Activated T-cell treated with anti-CD3 and anti-CD28 coated beads, Interleukin-2, amount 50 U/mL, for 72 hours (primary cell): ENCODE measurements at regions not wholly inside any gene's neighbourhood (a gene's known extent, or its start where the extent isn't known, plus 50 kb on each side); places are given as distances from the start of the nearest gene placed in this dataset.
A peak's percentile ranks its signal among the peaks of the same experiment; 100 is the strongest.
"Not testable (repeated sequence)": the region's sequence is repeated elsewhere in the genome, so short reads cannot be mapped to it uniquely, and the experiment has no call there.

Experiments
- ATAC-seq, 2 donors: fragments of 150-1000 bp; cut with Tn5 transposase; replicated peaks in 1 of 2; 2 replicates each; pipeline ENCODE4 v1.10.0; 2021; ENCODE audit warnings: moderate library complexity in 2 of 2, mild to moderate bottlenecking in 1 of 2
- DNase-seq, 2 donors: peaks; one replicate each; pipeline ENCODE4 v3.0.0; 2021 to 2022; ENCODE audit warnings: mixed read lengths in 1 of 2
- H3K27ac Mint-ChIP-seq: one replicate; pipeline ENCODE4 v1.8.0; 2022; ENCODE audit warnings: mild to moderate bottlenecking, moderate library complexity, mixed read lengths
- H3K27me3 Mint-ChIP-seq: one replicate; pipeline ENCODE4 v1.8.0; 2022; ENCODE audit warnings: low read depth, mixed read lengths
- H3K36me3 Mint-ChIP-seq, 2 donors: one replicate each; pipeline ENCODE4 v1.8.0; 2022; ENCODE audit warnings: mixed read lengths in 2 of 2, mild to moderate bottlenecking in 1 of 2; ENCODE audit not compliant: insufficient read depth in 2 of 2
- H3K4me1 Mint-ChIP-seq: one replicate; pipeline ENCODE4 v1.8.0; 2022; ENCODE audit warnings: low read depth, mixed read lengths
- H3K4me3 Mint-ChIP-seq, 2 donors: one replicate each; pipeline ENCODE4 v1.8.0; 2022; ENCODE audit warnings: mild to moderate bottlenecking in 2 of 2, mixed read lengths in 2 of 2, moderate library complexity in 2 of 2
- H3K9me3 Mint-ChIP-seq, 2 donors: one replicate each; pipeline ENCODE4 v1.8.0; 2022; ENCODE audit warnings: mixed read lengths in 2 of 2

DNA sequence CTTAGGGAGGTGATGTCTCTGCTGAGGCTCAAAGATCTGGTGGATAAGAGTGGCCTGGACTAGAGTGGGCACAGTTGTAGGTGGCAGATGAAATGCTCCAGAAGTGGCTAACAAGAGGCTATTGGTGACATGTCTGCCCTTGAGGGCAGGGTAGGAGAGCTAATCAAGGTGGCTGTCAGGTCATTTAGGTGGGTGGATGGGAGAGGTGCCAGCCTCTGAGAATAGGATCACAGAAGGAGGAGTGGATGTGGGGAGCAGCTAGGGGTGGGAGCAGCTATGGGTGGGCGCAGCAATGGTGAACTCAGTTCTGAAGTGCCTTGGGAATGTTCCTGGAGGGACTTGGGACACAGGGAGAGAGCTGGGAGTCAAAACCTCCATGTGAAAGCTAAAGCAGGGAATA is 142.0 kb upstream of the GRIK3 start:
- no peaks in the 10 kb centered on the region for H3K9me3 Mint-ChIP-seq
- ATAC-seq = no peak
- no peak overlapping the region for H3K4me3 Mint-ChIP-seq
- DNase-seq = no peak
- no peak overlapping the region for H3K27ac Mint-ChIP-seq
- no peaks in the 10 kb centered on the region for H3K36me3 Mint-ChIP-seq
- H3K27me3 Mint-ChIP-seq = peaks cover 30% of the 10 kb centered on the region
- H3K4me1 Mint-ChIP-seq = no peaks in the 10 kb centered on the region

DNA sequence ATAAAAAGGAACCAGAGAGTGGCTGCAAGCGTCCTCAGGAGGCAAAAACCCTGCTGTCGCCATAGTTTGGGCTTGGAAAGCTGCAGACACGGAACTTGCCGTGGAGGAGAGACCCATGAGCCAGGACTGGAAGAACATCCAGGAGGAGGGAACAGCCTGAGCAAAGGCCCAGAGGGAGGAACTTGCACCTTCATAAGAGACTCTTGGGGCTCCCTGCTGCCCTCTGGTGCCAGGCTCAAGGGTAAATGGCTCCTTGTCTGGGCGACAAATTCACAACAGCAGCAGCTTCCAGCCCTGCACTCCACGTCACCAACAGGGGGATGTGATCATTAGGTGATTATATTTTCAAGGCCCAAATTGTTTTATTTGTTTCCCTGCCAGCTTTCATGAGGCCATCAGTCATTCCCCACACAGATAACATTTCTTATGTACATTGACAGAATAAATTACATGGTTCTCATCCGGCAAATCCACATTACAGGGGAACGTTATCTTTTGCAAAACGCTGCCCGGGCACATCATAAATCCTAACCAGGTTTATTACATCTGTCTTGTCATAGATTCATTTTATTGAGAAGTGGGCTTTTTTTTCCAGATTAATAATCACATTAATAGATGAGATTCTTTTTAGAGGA is 143.0 kb upstream of the GRIK3 start:
- H3K4me3 Mint-ChIP-seq = no peak overlapping the region
- DNase-seq (peak; percentile 7 to 12), ATAC-seq (no peak)
- H3K9me3 Mint-ChIP-seq = no peaks in the 10 kb centered on the region
- no peak overlapping the region for H3K27ac Mint-ChIP-seq
- no peaks in the 10 kb centered on the region for H3K36me3 Mint-ChIP-seq
- H3K27me3 Mint-ChIP-seq = peaks cover 30% of the 10 kb centered on the region
- no peaks in the 10 kb centered on the region for H3K4me1 Mint-ChIP-seq

DNA sequence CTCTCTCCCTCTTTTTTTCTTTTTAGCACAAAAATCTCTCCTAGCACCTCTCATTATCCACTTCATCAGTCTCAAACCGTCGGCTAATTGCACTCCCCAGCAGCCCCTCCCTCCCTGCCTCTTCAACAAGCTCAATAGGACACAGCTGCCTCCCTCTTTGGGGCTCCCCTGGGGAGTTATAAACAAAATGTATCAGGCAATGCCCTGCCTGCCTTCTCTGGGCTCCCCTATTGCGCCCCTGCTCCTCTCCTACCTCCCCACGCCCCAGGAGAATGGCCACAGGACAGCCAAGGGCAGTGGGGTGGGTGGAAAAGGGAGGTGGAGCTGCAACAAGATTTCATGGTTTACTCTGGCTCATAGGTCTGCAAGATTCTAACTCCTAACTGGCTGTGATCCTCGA is 147.1 kb upstream of the GRIK3 start:
- Mint-ChIP-seq H3K9me3 (peaks cover 1 to 4% of the 10 kb centered on the region in 2 donors), H3K27me3 (peaks cover 13% of the 10 kb centered on the region), H3K27ac (no peak overlapping the region), H3K4me1 (no peaks in the 10 kb centered on the region), H3K36me3 (no peaks in the 10 kb centered on the region), H3K4me3 (no peak overlapping the region)
- DNase-seq = no peak
- ATAC-seq = no peak

DNA sequence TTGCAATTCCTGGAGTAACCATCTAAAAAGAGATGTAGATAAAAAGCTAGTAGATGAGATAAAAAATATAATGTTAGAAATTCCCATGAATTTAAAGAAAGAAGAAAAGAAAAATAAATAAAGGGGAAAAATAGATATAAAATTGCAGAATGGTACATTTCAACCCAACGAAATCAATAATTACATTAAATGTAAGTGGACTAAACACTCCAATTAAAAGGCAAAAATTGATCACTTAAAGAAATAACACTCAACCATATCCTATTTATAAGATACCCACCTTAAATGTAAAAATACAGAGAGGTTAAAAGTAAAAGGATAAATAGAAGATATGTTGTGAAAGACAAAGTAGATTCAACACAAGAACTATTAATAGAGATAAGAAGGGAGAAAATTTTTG is 150.5 kb upstream of the GRIK3 start:
- peaks cover 1 to 4% of the 10 kb centered on the region in 2 donors for H3K9me3 Mint-ChIP-seq
- no peak for ATAC-seq
- no peak for DNase-seq
- H3K36me3 Mint-ChIP-seq = no peaks in the 10 kb centered on the region
- peaks cover 19% of the 10 kb centered on the region for H3K27me3 Mint-ChIP-seq
- no peak overlapping the region for H3K27ac Mint-ChIP-seq
- no peaks in the 10 kb centered on the region for H3K4me1 Mint-ChIP-seq
- H3K4me3 Mint-ChIP-seq = no peak overlapping the region

DNA sequence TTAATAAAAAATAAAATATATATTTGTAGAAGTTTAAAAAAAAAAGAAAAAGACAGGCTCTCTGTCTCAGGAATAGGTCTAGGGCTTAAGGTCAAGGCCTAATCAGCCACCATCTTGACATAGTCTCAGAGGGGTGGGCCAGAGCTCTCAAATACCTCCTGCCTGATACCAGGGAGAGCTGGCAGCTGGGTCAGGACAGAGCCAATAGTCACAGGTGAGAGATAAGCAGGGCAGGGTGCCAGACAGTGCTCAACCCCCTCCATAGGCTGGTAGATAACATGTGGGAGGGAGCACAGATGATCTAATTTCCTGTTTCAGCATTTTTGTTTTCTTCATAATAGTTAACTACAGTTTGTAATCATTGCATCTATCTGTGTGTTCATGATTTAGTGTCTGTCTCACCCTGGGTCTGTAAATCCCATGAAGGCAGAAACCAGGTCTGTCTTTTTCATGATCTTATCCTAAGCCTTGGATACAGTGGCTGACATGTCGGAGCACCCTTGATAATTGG is 152.0 kb upstream of the GRIK3 start:
- no peak overlapping the region for H3K4me3 Mint-ChIP-seq
- ATAC-seq (no peak), DNase-seq (no peak)
- no peak overlapping the region for H3K27ac Mint-ChIP-seq
- no peaks in the 10 kb centered on the region for H3K36me3 Mint-ChIP-seq
- peaks cover 20% of the 10 kb centered on the region for H3K27me3 Mint-ChIP-seq
- H3K9me3 Mint-ChIP-seq = peaks cover 1 to 4% of the 10 kb centered on the region in 2 donors
- H3K4me1 Mint-ChIP-seq = no peaks in the 10 kb centered on the region

DNA sequence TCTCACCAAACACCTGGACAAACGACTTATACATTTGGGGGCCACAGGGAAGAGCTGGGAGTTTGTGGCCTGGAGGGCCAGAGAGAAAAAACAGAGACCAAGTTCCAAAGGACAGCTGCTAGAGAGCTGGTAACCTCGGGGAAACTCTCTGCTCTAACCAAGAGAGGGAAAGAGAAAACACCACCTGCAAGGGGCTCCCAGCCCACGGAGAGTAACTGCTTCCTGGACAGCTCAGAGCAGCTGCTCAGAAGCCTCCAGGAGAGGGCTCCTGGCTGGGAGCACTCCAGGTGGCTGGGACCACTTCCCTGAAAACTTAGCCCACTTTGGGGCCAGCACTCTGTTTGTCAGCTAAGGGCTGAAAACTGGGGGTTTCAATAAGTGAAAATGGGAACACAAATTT is 154.8 kb upstream of the GRIK3 start:
- no peak for DNase-seq
- ATAC-seq = no peak
- Mint-ChIP-seq H3K4me3 (no peak overlapping the region), H3K27me3 (peaks cover 22% of the 10 kb centered on the region), H3K4me1 (no peaks in the 10 kb centered on the region), H3K27ac (no peak overlapping the region), H3K9me3 (peaks cover 0 to 2% of the 10 kb centered on the region in 2 donors), H3K36me3 (no peaks in the 10 kb centered on the region)

DNA sequence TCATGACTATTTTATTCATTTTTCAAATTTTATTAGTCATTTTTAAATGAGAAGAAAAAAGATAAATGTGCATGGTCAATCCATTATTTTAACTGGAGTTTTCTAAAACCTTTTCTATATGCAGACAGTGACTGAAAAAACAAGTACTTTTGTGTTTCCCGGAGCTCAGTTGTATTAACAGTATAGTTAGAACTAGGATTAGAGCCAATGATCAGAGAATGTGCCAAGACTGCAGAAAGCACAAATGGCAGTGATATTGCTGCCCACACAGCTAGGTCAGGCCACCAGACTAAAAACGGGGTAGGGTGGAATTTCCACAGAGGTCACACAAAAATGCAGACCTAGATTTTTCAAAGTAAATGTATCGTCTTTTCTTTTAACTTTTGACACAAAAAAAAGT is 163.1 kb upstream of the GRIK3 start:
- ATAC-seq (no peak), DNase-seq (no peak)
- no peak overlapping the region for H3K4me3 Mint-ChIP-seq
- peaks cover 0 to 1% of the 10 kb centered on the region in 2 donors for H3K36me3 Mint-ChIP-seq
- peaks cover 0 to 2% of the 10 kb centered on the region in 2 donors for H3K9me3 Mint-ChIP-seq
- peaks cover 16% of the 10 kb centered on the region for H3K27me3 Mint-ChIP-seq
- H3K27ac Mint-ChIP-seq = no peak overlapping the region
- H3K4me1 Mint-ChIP-seq = no peaks in the 10 kb centered on the region

DNA sequence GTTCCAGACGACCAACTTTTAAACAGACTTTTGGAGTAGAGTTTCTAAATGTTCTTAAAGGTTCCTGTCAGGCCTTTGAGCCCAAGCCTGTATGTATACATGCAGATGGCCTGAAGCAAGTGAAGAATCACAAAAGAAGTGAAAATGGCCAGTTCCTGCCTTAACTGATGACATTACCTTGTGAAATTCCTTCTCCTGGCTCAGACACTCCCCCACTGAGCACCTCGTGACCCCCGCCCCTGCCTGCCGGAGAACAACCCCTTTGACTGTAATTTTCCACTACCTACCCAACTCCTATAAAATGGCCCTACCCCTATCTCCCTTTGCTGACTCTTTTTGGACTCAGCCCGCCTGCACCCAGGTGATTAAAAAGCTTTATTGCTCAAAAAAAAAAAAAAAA is 180.0 kb upstream of the GRIK3 start:
- H3K4me3 Mint-ChIP-seq, H3K36me3 Mint-ChIP-seq, DNase-seq, H3K27ac Mint-ChIP-seq, H3K4me1 Mint-ChIP-seq, H3K9me3 Mint-ChIP-seq, H3K27me3 Mint-ChIP-seq, ATAC-seq: not testable (repeated sequence)

DNA sequence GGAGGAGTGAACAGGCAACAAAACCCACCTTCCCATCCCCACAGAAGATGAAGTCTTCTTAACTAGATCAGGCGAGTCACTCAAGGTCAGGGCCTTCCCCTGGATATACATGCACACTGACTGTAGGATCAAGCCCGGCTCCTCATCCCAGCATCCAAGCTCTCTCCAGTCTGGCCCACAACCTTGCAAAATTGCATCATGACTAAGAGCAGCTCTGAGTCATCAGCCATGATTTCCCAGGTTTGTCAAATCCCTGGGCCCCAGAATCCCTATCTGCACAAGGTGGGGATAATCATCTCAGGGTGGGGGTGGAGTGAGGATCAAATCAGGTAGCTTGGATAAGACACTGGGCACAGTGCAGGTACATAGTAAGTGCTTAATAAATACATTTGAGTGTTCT is 199.3 kb upstream of the GRIK3 start:
- no peak for ATAC-seq
- no peaks in the 10 kb centered on the region for H3K4me1 Mint-ChIP-seq
- no peaks in the 10 kb centered on the region for H3K36me3 Mint-ChIP-seq

DNA sequence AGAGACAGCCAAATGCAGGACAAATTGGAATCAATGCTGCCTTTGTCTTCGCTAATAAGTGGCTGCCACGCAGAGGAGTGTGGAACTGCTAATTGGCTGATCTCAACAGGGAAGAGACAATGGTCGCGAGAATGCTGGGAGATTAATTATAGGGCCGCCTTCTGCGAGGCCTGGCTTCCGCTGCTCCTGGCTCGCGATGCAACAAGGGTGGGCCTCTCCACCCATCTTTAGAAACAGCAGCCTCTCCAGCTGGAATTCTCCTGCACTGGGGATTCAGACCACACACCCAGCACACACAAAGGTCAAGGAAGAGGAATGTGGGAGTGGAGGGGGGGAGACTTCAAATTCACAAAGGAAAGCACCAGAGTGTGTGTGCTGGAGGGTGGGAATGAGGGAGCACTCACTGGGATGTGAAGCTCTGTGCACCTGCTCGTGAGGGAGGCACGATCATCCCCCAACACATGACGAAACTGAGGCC is 200.7 kb upstream of the GRIK3 start:
- H3K27ac Mint-ChIP-seq = no peak overlapping the region
- no peaks in the 10 kb centered on the region for H3K4me1 Mint-ChIP-seq

More for the DNA sequence above, 199.3 kb upstream of the GRIK3 start:
- no peak for DNase-seq
- Mint-ChIP-seq H3K27me3 (peaks cover 44% of the 10 kb centered on the region), H3K9me3 (no peaks in the 10 kb centered on the region), H3K4me3 (no peak overlapping the region), H3K27ac (no peak overlapping the region)

DNA sequence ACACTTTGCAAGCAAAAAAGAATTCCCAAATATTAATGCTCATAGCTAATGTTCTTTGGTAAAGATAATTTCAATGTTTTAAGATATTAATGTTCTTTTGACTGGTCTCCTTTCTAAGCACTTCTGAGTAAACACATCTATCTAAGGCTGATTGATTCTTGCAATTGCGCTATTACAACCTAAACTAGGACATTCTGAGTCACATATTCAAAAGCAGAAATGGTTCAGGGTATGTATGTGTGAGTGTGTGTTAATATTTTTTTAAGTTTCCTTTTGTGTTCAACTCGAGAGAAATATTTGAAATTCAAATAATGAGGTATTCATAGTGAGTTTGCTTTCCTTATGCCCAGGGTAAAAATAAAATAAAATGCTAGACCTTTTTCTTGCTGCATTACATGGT is 203.6 kb upstream of the GRIK3 start:
- Mint-ChIP-seq H3K9me3 (no peaks in the 10 kb centered on the region), H3K27me3 (peaks cover 50% of the 10 kb centered on the region), H3K4me3 (no peak overlapping the region), H3K4me1 (no peaks in the 10 kb centered on the region), H3K36me3 (no peaks in the 10 kb centered on the region), H3K27ac (no peak overlapping the region)
- ATAC-seq = no peak
- no peak for DNase-seq

More for the DNA sequence above, 200.7 kb upstream of the GRIK3 start:
- Mint-ChIP-seq H3K36me3 (no peaks in the 10 kb centered on the region), H3K9me3 (no peaks in the 10 kb centered on the region), H3K27me3 (peaks cover 44% of the 10 kb centered on the region), H3K4me3 (no peak overlapping the region)
- no peak for DNase-seq
- no peak for ATAC-seq

DNA sequence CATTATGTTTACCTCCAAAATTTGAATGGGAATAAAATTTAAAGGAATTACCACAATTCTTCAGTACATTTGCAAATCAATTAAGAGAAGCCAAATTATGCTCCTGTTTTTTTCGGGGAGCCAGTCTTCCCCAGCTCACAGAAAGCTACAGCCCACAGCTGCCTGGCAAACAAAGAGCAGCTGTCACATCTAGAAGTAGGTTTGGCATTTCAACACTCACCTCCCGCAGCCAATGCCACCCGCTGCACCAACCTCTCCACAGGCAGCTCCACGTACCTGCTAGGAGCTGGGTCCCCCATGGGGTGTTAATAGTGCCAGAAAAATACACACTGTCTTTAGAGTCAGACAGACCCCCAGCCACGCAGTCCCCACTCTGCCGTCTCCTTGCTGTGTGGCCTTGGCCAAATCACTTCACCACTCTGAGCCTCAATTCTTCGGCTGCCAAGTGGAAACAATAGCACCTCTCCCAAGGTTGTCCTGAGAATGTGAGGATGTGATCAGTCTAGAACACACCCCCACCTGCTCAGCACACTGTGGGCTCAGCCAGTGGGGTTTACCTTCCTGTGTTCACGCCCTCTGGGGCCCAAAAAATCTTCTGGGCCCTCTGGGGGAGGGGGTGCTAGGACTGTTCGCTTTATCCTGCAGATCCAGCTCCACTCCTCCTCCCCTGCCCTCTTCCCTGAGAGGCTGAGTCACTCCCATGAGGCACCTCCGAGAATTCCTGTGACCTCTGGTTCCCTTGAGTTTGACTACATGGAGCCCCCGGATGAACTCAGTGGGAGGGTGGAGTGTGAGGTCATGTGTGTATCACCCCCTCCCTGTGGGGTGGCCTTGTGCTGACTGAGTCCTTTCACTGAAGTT is 204.3 kb upstream of the GRIK3 start:
- DNase-seq (no peak), ATAC-seq (no peak)
- Mint-ChIP-seq H3K9me3 (no peaks in the 10 kb centered on the region), H3K27ac (no peak overlapping the region), H3K27me3 (peaks cover 54% of the 10 kb centered on the region), H3K4me1 (no peaks in the 10 kb centered on the region), H3K4me3 (no peak overlapping the region), H3K36me3 (no peaks in the 10 kb centered on the region)

DNA sequence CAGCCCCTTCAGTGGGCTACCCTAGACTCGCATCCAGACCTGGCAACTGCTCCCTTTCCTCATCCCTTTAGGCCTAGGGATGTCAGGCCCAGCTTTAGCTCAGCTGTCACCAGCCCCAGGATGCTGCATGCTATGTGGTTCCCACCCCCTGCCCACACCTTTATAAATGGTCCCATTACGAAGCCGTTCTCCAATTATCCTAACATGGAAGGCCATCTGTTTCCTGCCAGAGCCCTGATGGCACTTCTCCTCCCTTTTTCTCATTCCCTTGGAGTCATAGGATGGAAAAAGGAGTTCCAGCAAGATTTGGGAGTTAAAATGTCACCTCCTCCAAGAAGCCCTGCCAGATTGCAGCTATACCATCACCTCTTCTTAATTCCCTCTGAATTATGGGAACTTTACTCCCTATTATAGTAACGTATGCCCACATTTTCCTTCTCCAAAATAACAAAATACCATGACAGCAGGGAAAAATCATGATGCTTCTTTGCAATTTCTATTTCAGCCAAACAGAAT is 205.0 kb upstream of the GRIK3 start:
- Mint-ChIP-seq H3K9me3 (no peaks in the 10 kb centered on the region), H3K27ac (no peak overlapping the region), H3K36me3 (no peaks in the 10 kb centered on the region), H3K4me3 (no peak overlapping the region), H3K4me1 (no peaks in the 10 kb centered on the region), H3K27me3 (peaks cover 48% of the 10 kb centered on the region)
- DNase-seq (no peak), ATAC-seq (no peak)
